Ishikawa (cell line): ENCODE measurements at regions not wholly inside any gene's neighbourhood (a gene's known extent, or its start where the extent isn't known, plus 50 kb on each side); places are given as distances from the start of the nearest gene placed in this dataset.

Experiments
- CEBPB ChIP-seq: IDR thresholded peaks from 2 replicates; pipeline ENCODE4 v1.6.1; 2012
- CREB1 ChIP-seq: IDR thresholded peaks from 2 replicates; pipeline ENCODE4 v1.6.1; 2012; ENCODE audit warnings: low read depth
- EGR1 ChIP-seq: IDR thresholded peaks from 2 replicates; pipeline ENCODE4 v1.6.1; 2012
- EP300 ChIP-seq: IDR thresholded peaks from 2 replicates; pipeline ENCODE4 v1.6.1; 2012; ENCODE audit warnings: borderline replicate concordance
- FOXM1 ChIP-seq: IDR thresholded peaks from 2 replicates; pipeline ENCODE4 v1.6.1; 2012; ENCODE audit warnings: low read depth, borderline replicate concordance
- MAX ChIP-seq: IDR thresholded peaks from 2 replicates; pipeline ENCODE4 v1.6.1; 2012
- NFIC ChIP-seq: IDR thresholded peaks from 2 replicates; pipeline ENCODE4 v1.6.1; 2012
- RAD21 ChIP-seq: IDR thresholded peaks from 2 replicates; pipeline ENCODE4 v1.6.1; 2012; ENCODE audit warnings: low read depth
- REST ChIP-seq: IDR thresholded peaks from 2 replicates; pipeline ENCODE4 v1.6.1; 2012; ENCODE audit warnings: low read depth, mild to moderate bottlenecking
- TAF1 ChIP-seq: IDR thresholded peaks from 2 replicates; pipeline ENCODE4 v1.6.1; 2012; ENCODE audit warnings: low read depth, mild to moderate bottlenecking
- TCF12 ChIP-seq: IDR thresholded peaks from 2 replicates; pipeline ENCODE4 v1.6.1; 2012; ENCODE audit warnings: low read depth
- TEAD4 ChIP-seq: IDR thresholded peaks from 2 replicates; pipeline ENCODE4 v1.6.1; 2012
- YY1 ChIP-seq: IDR thresholded peaks from 2 replicates; pipeline ENCODE4 v1.6.1; 2012; ENCODE audit warnings: low read depth
- ZBTB7A ChIP-seq: IDR thresholded peaks from 2 replicates; pipeline ENCODE4 v1.6.1; 2012; ENCODE audit warnings: low read depth
- TF ChIP-seq, protein P1 (sequence below): IDR thresholded peaks from 2 replicates; pipeline ENCODE4 v1.6.1; 2012

- TF ChIP-seq TCF12 (no peak), REST (no peak), TEAD4 (no peak), YY1 (no peak), CEBPB (no peak), FOXM1 (no peak), EGR1 (no peak), EP300 (no peak), NFIC (no peak), ZBTB7A (no peak), MAX (no peak), TAF1 (no peak), CREB1 (no peak), RAD21 (no peak)
- TF ChIP-seq, protein P1, sequence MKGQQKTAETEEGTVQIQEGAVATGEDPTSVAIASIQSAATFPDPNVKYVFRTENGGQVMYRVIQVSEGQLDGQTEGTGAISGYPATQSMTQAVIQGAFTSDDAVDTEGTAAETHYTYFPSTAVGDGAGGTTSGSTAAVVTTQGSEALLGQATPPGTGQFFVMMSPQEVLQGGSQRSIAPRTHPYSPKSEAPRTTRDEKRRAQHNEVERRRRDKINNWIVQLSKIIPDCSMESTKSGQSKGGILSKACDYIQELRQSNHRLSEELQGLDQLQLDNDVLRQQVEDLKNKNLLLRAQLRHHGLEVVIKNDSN = no peak
Measured at GRCh38 chr20:22810030-22810429, 225.1 kb upstream of the SSTR4 start.

GRCh38 chr20:22810626-22811569 is 224.2 kb upstream of the SSTR4 start:
- TF ChIP-seq TAF1 (no peak), CREB1 (no peak), NFIC (no peak), EGR1 (no peak)
- TF ChIP-seq, protein P1 = no peak

- TF ChIP-seq CREB1 = no peak
- no peak for TF ChIP-seq EGR1
- no peak for TF ChIP-seq MAX
- no peak for TF ChIP-seq REST
- TF ChIP-seq CEBPB = no peak
- no peak for TF ChIP-seq ZBTB7A
Measured at GRCh38 chr20:22814471-22815205, 220.5 kb upstream of the SSTR4 start.

GRCh38 chr20:22815206-22815551 is 219.9 kb upstream of the SSTR4 start:
- TF ChIP-seq RAD21 = no peak
- no peak for TF ChIP-seq TAF1
- TF ChIP-seq, protein P1 = no peak
- TF ChIP-seq YY1 = no peak
- TF ChIP-seq CEBPB = no peak
- TF ChIP-seq EP300 = no peak
- TF ChIP-seq FOXM1 = no peak

DNA sequence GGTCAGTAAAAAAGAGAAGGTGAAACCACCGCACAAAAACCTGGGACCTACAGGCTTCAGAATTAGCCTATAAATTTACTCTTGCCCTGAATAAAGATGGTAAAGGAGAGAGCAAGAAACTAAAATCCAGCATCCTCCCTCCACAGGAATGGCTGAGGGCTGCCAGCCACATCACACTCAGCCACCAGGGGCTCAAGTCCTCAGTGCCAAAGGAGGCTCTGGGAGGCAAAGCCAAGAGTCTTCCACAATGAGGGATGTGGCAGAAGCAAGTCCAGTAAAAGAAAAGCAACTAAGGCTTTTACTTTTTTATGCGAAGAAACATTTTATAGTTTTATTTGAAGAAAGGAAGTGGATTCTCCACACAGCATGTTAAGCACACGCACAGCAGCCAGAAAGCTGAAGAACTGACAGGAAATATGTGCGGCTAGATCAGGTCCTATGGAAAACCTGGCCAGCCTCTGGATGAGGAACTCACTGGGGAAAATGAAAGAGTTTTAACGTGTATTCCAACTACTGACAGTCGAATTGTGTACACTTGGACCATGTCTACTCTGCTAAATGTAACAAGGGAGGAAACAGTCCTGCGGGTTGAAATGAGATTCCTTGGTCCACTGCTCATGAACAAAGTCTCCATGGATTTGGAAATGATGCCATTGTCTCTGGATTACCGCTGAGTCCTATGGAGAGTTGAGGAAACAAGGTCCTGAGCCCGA is 219.4 kb upstream of the SSTR4 start:
- no peak for TF ChIP-seq EGR1
- TF ChIP-seq YY1 = no peak
- TF ChIP-seq TCF12 = no peak
- no peak for TF ChIP-seq TAF1
- TF ChIP-seq NFIC = no peak
- no peak for TF ChIP-seq EP300
- TF ChIP-seq FOXM1 = no peak
- no peak for TF ChIP-seq MAX
